ENCODE measurements at regions not wholly inside any gene's neighbourhood (a gene's known extent, or its start where the extent isn't known, plus 50 kb on each side); places are given as distances from the start of the nearest gene placed in this dataset.

DNA sequence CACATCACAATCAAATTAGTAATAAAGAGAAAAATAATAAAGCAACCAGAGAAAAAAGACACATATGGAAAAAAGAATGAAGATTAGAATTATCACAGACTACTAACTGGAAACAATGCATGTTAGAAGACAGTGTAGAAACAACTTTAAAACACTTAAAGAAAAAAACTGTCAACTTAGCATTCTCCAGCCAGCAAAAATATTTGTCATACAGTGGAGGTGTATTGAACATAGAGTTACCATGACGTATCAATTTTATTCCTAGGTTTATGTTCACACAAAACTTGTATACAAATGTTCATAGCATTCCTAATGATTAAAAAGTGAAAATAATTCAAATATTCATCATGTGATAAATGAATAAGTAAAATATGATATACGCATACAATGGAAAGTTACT, 61.5 kb upstream of the ADAM23 start:
- no peak overlapping the region for H2BK120ac ChIP-seq (ENCODE audit: low read depth, low read length, poor library complexity, severe bottlenecking)
- no peak overlapping the region for H2BK5ac ChIP-seq (ENCODE audit: insufficient read length, low read length)
- H3K9me3 ChIP-seq (ENCODE audit: control insufficient read depth, low read depth, low read length): no peaks in the 10 kb centered on the region
- H3K56ac ChIP-seq (ENCODE audit: insufficient read length, low read depth, low read length): no peak overlapping the region
- no peaks in the 10 kb centered on the region for H3K79me2 ChIP-seq (ENCODE audit: insufficient read depth, low read length)
- H4K20me1 ChIP-seq (ENCODE audit: control insufficient read depth, insufficient read depth, insufficient read length): no peaks in the 10 kb centered on the region
- H3K4ac ChIP-seq (ENCODE audit: low read depth, low read length): no peak overlapping the region
- Mint-ChIP-seq H3K9me3 (peaks cover under 1 to 9% of the 10 kb centered on the region in 2 experiments; a peak in 3 of 5 replicates), H3K4me1 (peaks cover 0 to 3% of the 10 kb centered on the region in 2 experiments; a peak in 3 of 4 replicates), H3K36me3 (ENCODE audit: insufficient read depth in 1 of 3, low read depth in 3 of 3) (no peaks in the 10 kb centered on the region; a peak in 1 of 7 replicates), H3K27ac (no peak overlapping the region), H3K4me3 (no peak overlapping the region), H3K27me3 (ENCODE audit: low read depth) (no peaks in the 10 kb centered on the region)
- no peak overlapping the region for H3K27ac ChIP-seq (ENCODE audit: insufficient read length, low read depth, low read length)
- no peaks in the 10 kb centered on the region for H3K27me3 ChIP-seq (ENCODE audit: insufficient read depth, low read length)
- H4K91ac ChIP-seq (ENCODE audit: insufficient read length, low read depth, low read length): no peak overlapping the region
- H3K23me2 ChIP-seq (ENCODE audit: insufficient read length, low read depth, low read length, poor library complexity, severe bottlenecking): no peaks in the 10 kb centered on the region
- TF ChIP-seq CTCF (conservative IDR thresholded peaks at IDR 0.05): no peak
- H2BK20ac ChIP-seq (ENCODE audit: low read depth, low read length, poor library complexity, severe bottlenecking): no peak overlapping the region
- H4K8ac ChIP-seq (replicated peaks; ENCODE audit: insufficient read length, low read depth, low read length): no peak overlapping the region
- no CpG with 5 or more reads among the region's 2 CpGs for WGBS (ENCODE audit: extremely low coverage, insufficient read length, low lambda C conversion rate)
- H3K4me2 ChIP-seq (ENCODE audit: insufficient read depth, insufficient read length, low read length): no peak overlapping the region
- H2AK5ac ChIP-seq (ENCODE audit: insufficient read length, low read length): no peak overlapping the region
- DNase-seq: no peak
- no peak overlapping the region for H3K18ac ChIP-seq (ENCODE audit: insufficient read length, low read depth, low read length)
- H3K14ac ChIP-seq (ENCODE audit: insufficient read depth, low read length): no peak overlapping the region
- no peak overlapping the region for H3T11ph ChIP-seq (ENCODE audit: low read length)
- H3K79me1 ChIP-seq (ENCODE audit: insufficient read depth, low read depth, low read length, poor library complexity, severe bottlenecking): no peaks in the 10 kb centered on the region
- no peak overlapping the region for H3K23ac ChIP-seq (ENCODE audit: insufficient read length, low read depth, low read length)
- H2AFZ ChIP-seq (ENCODE audit: low read length): no peak overlapping the region
- no peak overlapping the region for H2BK15ac ChIP-seq (ENCODE audit: low read depth, low read length)
- no peak overlapping the region for H3K9ac ChIP-seq (ENCODE audit: extremely low read depth, insufficient read length, low read length)
- H2BK12ac ChIP-seq (ENCODE audit: insufficient read length, low read depth, low read length): no peak overlapping the region
- H4K5ac ChIP-seq (ENCODE audit: insufficient read length, low read depth, low read length): no peak overlapping the region
- H3K4me1 ChIP-seq (ENCODE audit: insufficient read depth, low read length): no peaks in the 10 kb centered on the region
